ENCODE measurements at regions not wholly inside any gene's neighbourhood (a gene's known extent, or its start where the extent isn't known, plus 50 kb on each side); places are given as distances from the start of the nearest gene placed in this dataset.

GRCh38 chrX:57977992-57978391 lies 67.7 kb upstream of the ZXDA start:
- TF ChIP-seq CTCF (IDR thresholded peaks at IDR 0.05): no peak
- TF ChIP-seq POLR2A (IDR thresholded peaks at IDR 0.05; ENCODE audit: low read depth): no peak
- no peak for TF ChIP-seq EP300 (IDR thresholded peaks at IDR 0.05)
- TF ChIP-seq POLR2AphosphoS5 (IDR thresholded peaks at IDR 0.05): no peak
- WGBS: 35% methylated on average over 6 of the region's 6 CpGs
- no peaks in the 10 kb centered on the region for H3K9me3 ChIP-seq
- no peak overlapping the region for H3K4me3 ChIP-seq
- H3K4me1 ChIP-seq: no peaks in the 10 kb centered on the region
- H3K36me3 ChIP-seq: no peaks in the 10 kb centered on the region
- DNase-seq (ENCODE audit: extremely low spot score): no peak
- H3K27ac ChIP-seq (replicated peaks in 1 of 4): no peak overlapping the region
- intact Hi-C loops (cut with DNase I): no loop called here
- no peaks in the 10 kb centered on the region for H3K27me3 ChIP-seq

- TF ChIP-seq POLR2AphosphoS5 (IDR thresholded peaks at IDR 0.05) (no peak), POLR2A (IDR thresholded peaks at IDR 0.05; ENCODE audit: low read depth) (no peak), EP300 (IDR thresholded peaks at IDR 0.05) (no peak), CTCF (IDR thresholded peaks at IDR 0.05) (no peak)
- DNase-seq (ENCODE audit: extremely low spot score): no peak
- Histone ChIP-seq H3K9me3 (peaks cover 0 to 15% (median 0%) of the 10 kb centered on the region in 4 donors), H3K27me3 (no peaks in the 10 kb centered on the region), H3K36me3 (no peaks in the 10 kb centered on the region), H3K4me3 (no peak overlapping the region), H3K4me1 (no peaks in the 10 kb centered on the region), H3K27ac (replicated peaks in 1 of 4) (no peak overlapping the region)
- intact Hi-C loops (cut with DNase I): no loop called here
- 64% methylated on average over 1 of the region's 1 CpG for WGBS
Measured at GRCh38 chrX:57964975-57965374, 54.7 kb upstream of the ZXDA start.

Measured in esophagus muscularis mucosa (tissue), 4 donors.